ENCODE measurements at regions not wholly inside any gene's neighbourhood (a gene's known extent, or its start where the extent isn't known, plus 50 kb on each side); places are given as distances from the start of the nearest gene placed in this dataset.

- intact Hi-C loops (cut with DNase I): no loop called here
- no peak for DNase-seq (ENCODE audit: low spot score)
- no peaks in the 10 kb centered on the region for H3K9me3 ChIP-seq
- TF ChIP-seq CTCF (IDR thresholded peaks at IDR 0.05): no peak
- no peak for TF ChIP-seq POLR2A (IDR thresholded peaks at IDR 0.05)
- TF ChIP-seq POLR2AphosphoS5 (IDR thresholded peaks at IDR 0.05): no peak
- H3K27me3 ChIP-seq (replicated peaks; ENCODE audit: insufficient read depth): no peaks in the 10 kb centered on the region
- no peak overlapping the region for H3K4me3 ChIP-seq
- H3K27ac ChIP-seq: no peak overlapping the region
- 89% methylated on average over 3 of the region's 3 CpGs for WGBS
- no peaks in the 10 kb centered on the region for H3K36me3 ChIP-seq
- no peaks in the 10 kb centered on the region for H3K4me1 ChIP-seq (replicated peaks)
Observed at GRCh38 chr5:10853154-10853553, 92.1 kb upstream of the DAP start.

- Histone ChIP-seq H3K4me3 (no peak overlapping the region), H3K36me3 (no peaks in the 10 kb centered on the region), H3K27ac (no peak overlapping the region), H3K9me3 (no peaks in the 10 kb centered on the region), H3K27me3 (replicated peaks; ENCODE audit: insufficient read depth) (no peaks in the 10 kb centered on the region), H3K4me1 (replicated peaks) (no peaks in the 10 kb centered on the region)
- WGBS: 65% methylated on average over 5 of the region's 5 CpGs
- TF ChIP-seq CTCF (IDR thresholded peaks at IDR 0.05) (no peak), POLR2A (IDR thresholded peaks at IDR 0.05) (no peak), POLR2AphosphoS5 (IDR thresholded peaks at IDR 0.05) (no peak)
- DNase-seq (ENCODE audit: low spot score): no peak
- intact Hi-C loops (cut with DNase I): no loop called here
Observed at GRCh38 chr5:10849278-10849677, 88.2 kb upstream of the DAP start.

GRCh38 chr5:10844016-10844415 is 83.0 kb upstream of the DAP start:
- Histone ChIP-seq H3K4me3 (no peak overlapping the region), H3K9me3 (no peaks in the 10 kb centered on the region), H3K27me3 (replicated peaks; ENCODE audit: insufficient read depth) (no peaks in the 10 kb centered on the region), H3K36me3 (no peaks in the 10 kb centered on the region), H3K27ac (no peak overlapping the region), H3K4me1 (replicated peaks) (no peaks in the 10 kb centered on the region)
- 86% methylated on average over 4 of the region's 4 CpGs for WGBS
- DNase-seq (ENCODE audit: low spot score): no peak
- TF ChIP-seq POLR2AphosphoS5 (IDR thresholded peaks at IDR 0.05) (no peak), CTCF (IDR thresholded peaks at IDR 0.05) (no peak), POLR2A (IDR thresholded peaks at IDR 0.05) (no peak)
- intact Hi-C loops (cut with DNase I): no loop called here

- no peaks in the 10 kb centered on the region for H3K36me3 ChIP-seq
- H3K4me1 ChIP-seq (replicated peaks): no peaks in the 10 kb centered on the region
- no peak for TF ChIP-seq CTCF (IDR thresholded peaks at IDR 0.05)
- no peak for TF ChIP-seq POLR2AphosphoS5 (IDR thresholded peaks at IDR 0.05)
- no peak for TF ChIP-seq POLR2A (IDR thresholded peaks at IDR 0.05)
- H3K9me3 ChIP-seq: no peaks in the 10 kb centered on the region
- H3K27me3 ChIP-seq (replicated peaks; ENCODE audit: insufficient read depth): no peaks in the 10 kb centered on the region
- 90% methylated on average over 3 of the region's 3 CpGs for WGBS
- H3K4me3 ChIP-seq: no peak overlapping the region
- intact Hi-C loops (cut with DNase I): no loop called here
- DNase-seq (ENCODE audit: low spot score): no peak
- H3K27ac ChIP-seq: no peak overlapping the region
Observed at GRCh38 chr5:10842823-10843222, 81.8 kb upstream of the DAP start.

- H3K27me3 ChIP-seq (replicated peaks; ENCODE audit: insufficient read depth): no peaks in the 10 kb centered on the region
- H3K9me3 ChIP-seq: no peaks in the 10 kb centered on the region
- no peak for DNase-seq (ENCODE audit: low spot score)
- no peaks in the 10 kb centered on the region for H3K36me3 ChIP-seq
- intact Hi-C loops (cut with DNase I): no loop called here
- 96% methylated on average over 3 of the region's 3 CpGs for WGBS
- no peaks in the 10 kb centered on the region for H3K4me1 ChIP-seq (replicated peaks)
- H3K27ac ChIP-seq: no peak overlapping the region
- no peak for TF ChIP-seq POLR2A (IDR thresholded peaks at IDR 0.05)
- no peak for TF ChIP-seq CTCF (IDR thresholded peaks at IDR 0.05)
- no peak for TF ChIP-seq POLR2AphosphoS5 (IDR thresholded peaks at IDR 0.05)
- no peak overlapping the region for H3K4me3 ChIP-seq
Observed at GRCh38 chr5:10839916-10840599, 79.0 kb upstream of the DAP start.

Measured in prostate gland (tissue), 2 donors.